H1 (cell line): ENCODE measurements at regions not wholly inside any gene's neighbourhood (a gene's known extent, or its start where the extent isn't known, plus 50 kb on each side); places are given as distances from the start of the nearest gene placed in this dataset.

Experiments used
- CHD7 ChIP-seq: fragments of 300-600 bp; sonication (generic); IDR thresholded peaks from 2 replicates; pipeline ENCODE4 v1.7.1; 2012; ENCODE audit warnings: low read length, moderate library complexity, mild to moderate bottlenecking, inconsistent platforms; ENCODE audit not compliant: insufficient replicate concordance
- HDAC6 ChIP-seq: IDR thresholded peaks from one replicate; pipeline ENCODE4 v1.7.1; 2012; ENCODE audit warnings: low read depth, mild to moderate bottlenecking, inconsistent platforms, low read length, moderate library complexity
- ZNF274 ChIP-seq: IDR thresholded peaks from 2 replicates; pipeline ENCODE4 v1.7.0; 2012; ENCODE audit warnings: low read length, borderline replicate concordance; ENCODE audit errors: extremely low read depth

GRCh38 chr2:129879614-129880180 is 99.8 kb upstream of the RAB6C start (continued):
- TF ChIP-seq CHD7, result no peak
- TF ChIP-seq HDAC6, result no peak
- no peak for TF ChIP-seq ZNF274
